Globus pallidus (tissue), 1 donor: ENCODE measurements at regions not wholly inside any gene's neighbourhood (a gene's known extent, or its start where the extent isn't known, plus 50 kb on each side); places are given as distances from the start of the nearest gene placed in this dataset.
A peak's percentile ranks its signal among the peaks of the same experiment; 100 is the strongest.

ENCODE experiments used
- DNase-seq: peaks from one replicate; pipeline ENCODE4 v3.0.0-alpha.2; 2015; ENCODE audit warnings: low spot score

DNA sequence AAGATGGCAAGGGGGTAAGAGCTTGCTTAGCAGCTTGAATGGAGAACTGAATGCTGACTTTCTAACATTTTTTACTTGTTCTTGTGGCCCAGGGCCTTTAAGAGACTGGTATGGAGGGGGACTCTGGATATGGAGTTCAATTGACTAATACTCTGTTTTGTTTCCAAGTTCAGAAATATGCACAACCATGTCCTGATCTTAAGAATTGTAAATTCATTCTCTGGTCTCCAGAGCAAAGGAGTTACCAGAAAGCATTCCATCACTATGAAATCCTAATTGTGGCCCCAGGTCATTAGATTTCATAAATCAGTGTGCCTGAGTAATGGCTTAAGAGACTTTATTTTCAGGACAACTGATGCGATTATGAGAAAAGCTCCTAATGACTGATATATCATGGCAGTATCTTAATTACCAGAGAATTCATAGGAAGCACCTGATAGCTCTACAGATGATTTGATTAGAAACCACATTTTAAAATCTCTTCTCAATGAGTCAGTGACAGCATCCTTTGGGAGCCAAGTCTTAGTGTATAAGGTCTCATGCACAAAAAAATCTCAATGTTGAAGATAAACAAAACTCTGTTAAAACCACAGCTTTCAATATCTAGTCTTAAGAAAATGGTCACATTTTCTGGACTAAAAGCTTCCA is 613.6 kb upstream of the KLF4 start:
- no peak for DNase-seq

DNA sequence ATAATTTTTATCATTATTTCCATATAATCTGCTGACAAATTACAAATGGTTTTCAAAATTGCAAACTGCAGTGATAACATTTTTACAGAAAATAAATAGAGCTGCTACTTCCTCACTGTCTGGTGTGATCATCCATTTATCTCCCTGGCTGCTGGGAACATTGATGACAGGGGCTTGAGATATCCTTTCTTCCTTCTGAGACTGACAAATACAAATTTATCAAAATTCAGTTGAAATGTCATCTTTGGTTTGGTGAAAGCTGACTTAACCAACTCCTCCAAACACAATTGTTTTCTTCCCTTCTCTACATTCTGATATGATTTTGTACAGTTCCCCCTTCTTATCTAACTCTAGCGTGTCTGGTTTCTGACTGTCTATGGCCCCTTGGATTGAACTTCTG is 611.8 kb upstream of the KLF4 start:
- DNase-seq = no peak

DNA sequence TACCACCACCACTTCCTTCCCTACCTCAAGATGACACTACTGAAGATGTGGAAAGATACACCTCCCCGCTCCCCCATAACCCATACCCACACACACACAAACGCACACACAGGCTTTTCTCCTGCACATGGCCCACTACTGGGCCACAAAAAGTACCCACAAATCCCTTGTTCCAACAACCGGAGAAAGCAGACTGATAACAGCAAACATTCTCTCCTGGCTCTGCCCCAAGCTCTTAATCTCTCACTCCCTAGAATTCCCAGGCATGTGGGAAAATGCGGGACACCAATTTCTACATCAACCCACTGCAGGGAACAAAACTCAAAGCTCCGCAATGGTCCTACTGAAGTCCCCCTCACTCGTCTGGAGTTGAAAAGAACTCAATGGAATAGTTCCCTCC is 611.0 kb upstream of the KLF4 start:
- DNase-seq = no peak

DNA sequence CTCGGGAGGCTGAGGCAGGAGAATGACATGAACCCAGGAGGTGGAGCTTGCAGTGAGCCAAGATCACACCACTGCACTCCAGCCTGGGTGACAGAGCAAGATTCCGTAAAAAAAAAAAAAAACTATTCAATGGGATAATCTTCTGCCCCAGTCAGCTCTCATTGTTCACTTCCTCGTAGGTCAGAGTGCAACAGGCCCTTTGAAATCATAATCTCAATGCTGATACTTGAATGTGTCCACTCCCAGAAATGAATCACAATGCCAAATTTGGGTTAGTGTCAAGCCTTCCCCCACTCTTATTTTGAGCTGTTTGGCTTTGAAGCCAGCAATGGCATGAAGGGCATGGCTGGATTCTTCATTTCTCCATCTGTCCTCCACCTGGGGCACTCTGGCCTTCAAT is 610.3 kb upstream of the KLF4 start:
- no peak for DNase-seq

DNA sequence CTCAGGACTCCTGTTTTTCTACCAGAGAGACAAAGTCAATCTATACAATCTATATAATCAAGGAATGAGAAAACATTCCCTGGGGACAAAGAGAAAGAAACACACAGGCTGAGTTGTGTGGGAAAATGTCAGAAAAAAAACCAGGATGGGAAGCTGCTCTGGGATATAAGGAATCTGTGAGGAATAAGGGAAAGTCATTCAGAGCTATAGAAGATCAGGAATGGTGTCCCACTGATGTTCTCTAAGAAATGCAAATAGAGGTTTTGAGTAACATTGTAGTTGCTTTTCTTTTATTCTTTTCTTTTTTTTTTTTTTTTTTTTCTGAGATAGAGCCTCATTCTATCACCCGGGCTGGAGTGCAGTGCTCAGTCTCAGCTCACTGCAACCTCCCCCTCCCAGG is 605.9 kb upstream of the KLF4 start:
- no peak for DNase-seq

DNA sequence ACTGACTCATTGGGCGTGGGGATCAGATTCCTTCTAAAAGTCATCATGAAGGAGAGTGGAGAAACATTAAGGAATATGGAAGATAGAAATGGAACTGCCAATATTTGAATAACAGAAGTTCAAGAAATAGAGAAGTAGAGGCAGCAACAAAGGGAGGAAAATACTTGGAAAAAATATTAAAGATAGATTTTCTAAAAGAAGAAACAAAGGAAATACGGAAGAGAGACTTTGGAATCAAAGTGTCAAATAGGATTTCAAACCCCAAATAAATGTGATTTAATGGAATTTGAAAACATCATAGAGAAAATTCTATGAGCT is 605.1 kb upstream of the KLF4 start:
- DNase-seq = no peak

DNA sequence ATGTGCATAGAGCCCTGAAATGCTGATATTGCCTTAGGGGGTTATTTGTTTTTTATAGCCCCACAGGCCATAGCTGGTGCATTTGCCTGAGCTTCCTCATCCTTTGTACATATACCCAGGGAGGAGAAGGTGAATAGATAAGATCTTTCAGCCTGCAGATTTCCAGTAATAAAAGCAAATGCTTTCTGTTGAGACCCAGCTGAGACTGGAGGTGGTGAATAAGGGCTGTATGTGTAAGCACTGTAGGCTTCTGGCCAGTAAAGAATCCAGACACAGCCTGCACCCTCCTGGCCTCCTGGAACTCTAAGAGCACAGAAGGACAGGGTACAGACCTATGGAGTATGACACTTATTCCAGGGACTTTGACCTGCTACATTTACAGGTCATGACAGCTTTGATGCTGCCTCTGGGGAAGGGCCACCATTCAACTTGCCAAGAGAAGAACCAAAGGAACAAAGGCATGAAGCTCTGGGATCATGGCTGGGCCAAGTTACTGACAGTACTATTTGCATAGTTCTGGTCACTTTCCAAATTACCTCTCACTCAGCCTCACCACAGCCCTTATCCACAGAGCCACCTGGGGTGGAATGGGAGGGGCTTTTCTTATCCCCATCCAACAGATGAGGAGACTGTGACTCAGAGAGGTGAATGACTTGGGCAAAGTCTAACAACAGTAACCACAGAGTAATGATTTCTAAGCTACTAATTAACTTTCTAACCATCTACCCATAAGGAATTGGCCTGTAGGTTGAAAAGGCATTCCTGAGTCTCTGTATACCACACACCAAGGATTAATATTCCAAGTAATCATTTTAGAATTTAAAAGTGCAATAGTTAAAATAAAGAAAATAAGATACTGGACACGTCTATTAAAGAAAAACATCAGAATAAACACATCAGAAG is 604.5 kb upstream of the KLF4 start:
- DNase-seq = no peak

DNA sequence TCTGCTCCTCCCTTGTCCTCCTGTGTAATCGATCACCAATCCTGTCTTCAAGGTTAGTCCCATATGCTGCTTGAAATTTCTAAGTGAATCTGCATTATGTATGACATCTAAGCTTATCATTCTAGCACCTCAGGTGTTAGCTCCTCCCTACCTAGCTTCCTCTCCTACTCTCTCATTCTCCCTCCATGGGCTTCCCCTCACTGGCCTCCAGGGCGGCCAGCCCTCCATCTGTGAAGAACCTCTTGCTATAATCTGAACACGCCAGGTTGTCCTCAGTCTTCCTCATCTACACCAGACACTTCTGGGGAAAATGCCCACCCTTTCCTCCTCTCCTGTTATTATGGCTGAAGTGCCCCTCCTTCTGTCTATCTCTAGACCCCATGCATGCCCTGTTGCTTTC is 599.3 kb upstream of the KLF4 start:
- no peak for DNase-seq

DNA sequence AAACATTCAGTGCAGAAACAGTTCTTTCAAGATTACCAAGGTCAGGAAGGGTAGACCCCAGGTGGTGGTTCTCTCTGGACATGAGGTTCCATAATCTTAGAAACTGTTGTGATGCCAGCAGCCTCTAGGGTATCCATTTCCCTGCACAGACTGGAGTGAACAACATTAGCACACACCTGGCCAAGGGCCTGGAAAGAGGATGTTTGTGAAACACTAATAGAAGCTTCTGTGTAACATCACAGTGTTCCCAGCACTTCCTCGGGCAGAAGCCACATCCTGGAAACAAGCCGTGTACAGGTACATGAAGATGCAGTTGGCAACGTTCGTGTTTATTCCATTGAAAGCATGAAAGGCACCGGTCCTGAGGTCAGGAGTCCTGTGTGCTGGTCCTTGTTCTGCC is 598.2 kb upstream of the KLF4 start:
- DNase-seq = no peak

DNA sequence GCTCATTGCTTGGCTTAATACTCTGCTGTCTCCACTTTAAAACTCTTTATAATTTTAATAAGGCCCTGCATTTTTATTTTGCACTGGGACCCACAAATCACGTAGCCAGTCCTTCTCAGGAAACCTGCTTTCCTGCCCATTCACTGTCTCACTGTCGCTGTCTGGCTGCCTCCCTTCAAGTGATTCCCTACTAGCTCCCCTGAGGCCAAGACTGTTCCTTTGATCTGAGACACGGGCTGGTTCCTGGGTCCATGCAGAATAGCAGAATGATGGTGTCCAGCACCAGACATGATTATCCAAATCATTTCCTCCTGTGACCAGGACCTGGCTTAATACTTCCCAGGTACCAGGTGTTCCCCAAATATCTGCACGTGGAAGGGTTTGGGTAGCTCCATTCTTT is 597.1 kb upstream of the KLF4 start:
- DNase-seq = no peak

DNA sequence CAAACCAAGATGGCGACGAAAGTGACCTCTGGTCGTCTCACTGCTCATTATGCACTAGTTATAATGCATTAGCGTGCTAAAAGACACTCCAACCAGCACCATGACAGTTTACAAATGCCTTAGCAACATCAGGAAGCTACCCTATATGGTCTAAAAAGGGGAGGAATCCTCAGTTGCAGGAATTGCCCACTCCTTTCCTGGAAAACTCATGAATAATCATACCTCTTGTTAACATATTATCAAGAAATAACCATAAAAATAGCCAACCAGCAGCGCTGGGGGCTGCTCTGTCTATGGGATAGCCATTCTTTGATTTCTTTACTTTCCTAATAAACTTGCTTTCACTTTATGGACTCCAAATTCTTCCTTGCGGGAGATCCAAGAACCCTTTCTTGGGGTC is 595.7 kb upstream of the KLF4 start:
- no peak for DNase-seq

DNA sequence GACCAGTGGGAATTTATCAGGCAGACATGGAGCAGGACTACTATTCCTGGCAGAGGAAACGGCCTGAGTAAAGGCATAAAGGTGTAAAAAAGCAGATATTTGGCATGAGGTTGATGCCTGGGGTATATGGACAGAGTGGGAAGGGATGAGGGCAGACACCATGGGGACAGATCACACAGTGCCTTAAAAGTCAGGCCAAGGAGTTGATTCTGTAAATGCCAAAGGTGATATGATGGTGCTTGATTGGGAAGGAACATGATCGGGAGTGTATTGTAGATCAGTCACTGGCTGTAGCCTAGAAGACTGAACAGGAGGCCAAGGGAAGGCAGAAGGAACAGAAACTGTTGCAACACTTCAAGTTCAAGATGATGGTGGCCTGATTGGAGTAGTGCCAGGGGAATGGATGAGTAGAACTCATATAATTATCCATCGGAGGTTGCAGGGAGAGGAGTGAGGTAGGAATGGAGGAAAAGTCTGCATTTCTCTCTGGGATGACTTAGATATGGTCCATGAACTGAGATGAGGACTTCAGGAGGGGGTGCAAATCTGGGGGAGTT is 594.3 kb upstream of the KLF4 start:
- peak; percentile 29 for DNase-seq

DNA sequence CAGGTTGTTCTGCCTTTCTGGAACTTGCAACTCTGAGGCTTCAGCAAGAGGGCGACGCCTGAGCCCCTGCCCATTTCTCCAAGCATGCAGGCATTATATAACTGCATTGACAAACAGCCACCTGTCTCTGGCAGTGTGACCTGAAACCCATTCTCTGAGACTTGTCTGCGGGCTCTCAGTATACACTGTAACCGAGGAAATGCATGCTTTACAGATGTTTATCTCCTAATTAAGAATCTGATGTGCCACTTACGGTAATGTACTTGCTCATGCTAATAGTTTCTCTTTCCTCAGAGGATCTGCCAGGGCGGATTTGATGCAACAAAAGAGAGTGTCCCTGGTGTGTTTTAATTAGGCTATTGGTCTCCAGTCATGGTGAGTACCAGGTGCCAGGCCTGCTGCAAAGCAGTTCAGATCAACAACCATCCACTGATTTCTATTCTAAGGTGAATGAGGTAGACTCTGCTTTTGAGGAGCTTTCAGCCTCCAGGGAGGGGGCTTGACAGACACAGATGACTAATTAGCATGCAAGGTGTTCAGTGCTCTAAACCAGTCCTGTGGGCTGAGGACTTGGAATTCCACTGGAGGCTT is 593.7 kb upstream of the KLF4 start:
- no peak for DNase-seq

DNA sequence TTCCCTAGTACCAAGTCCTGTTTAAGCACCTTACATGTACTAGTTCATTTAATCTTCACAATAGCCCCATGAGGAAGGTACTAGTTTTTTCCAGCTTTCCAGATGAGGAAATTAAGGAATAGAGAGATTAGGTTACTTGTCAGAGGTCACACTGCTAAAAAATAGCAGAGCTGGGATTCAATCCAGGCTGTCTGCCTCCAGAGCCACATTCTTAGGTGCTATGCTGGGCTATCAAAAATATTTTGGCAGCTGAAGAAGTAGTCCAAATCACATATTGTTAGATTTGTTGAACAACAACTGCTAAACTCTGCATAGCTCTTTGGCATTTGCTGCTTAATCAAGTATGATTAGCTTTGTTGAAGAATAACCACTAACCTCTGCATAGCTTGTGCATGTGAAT is 591.5 kb upstream of the KLF4 start:
- no peak for DNase-seq

DNA sequence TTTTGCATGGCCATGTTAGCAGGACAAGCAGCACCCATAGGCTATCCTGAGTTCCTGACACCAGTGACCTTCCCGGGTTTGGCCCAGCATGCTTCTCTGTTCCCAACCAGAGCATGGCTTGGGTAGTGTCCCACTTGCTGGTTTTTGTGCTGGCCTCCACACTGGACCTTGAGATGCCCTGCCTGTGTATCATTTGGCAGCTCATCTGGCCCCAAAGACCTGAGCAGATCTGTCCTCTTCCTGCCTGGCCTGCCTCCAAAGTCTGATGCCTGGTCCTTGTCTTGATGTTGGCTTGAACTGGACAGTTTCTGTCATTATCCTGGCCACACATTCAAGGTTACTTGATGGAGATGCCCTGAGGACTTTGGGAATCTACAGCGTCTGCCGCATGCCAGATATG is 590.7 kb upstream of the KLF4 start:
- DNase-seq = no peak

DNA sequence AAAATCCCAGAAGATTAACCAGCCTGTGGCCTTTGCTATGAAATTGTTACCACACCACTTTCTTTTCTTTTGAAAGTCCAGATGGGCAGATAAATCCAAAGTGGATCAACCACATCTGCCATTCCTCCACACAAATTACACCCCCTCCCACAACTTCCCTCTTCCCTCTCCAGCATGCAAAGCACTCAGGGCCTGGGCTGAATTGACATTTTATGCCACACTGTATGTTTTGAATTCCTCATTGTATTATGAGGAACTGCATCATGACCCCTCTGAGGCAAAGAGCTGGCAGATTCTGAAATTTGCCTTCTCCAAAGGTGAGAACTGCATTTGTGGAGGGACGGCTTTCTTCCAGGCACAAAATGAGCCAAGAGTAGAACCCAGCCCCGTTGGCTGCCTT is 589.2 kb upstream of the KLF4 start:
- DNase-seq = no peak

DNA sequence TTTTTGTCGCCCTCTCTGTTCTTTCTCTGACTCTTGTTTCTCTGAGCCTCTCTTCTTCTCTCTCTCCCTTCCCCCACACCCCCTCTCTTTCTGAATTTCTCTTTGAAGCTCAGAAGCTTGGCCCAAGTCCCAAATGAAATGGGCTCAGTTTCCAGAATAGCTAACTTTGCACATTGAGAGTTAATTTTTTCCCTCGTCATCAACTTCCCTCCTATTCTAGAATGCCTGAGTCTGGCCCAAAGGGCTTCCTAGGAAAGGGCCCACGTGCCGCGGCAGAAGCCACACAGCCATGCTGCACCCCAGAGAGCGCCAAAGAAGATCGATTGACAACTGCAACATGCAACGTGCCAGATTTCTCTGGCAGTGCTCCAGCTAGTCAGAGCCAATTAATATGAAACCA is 588.8 kb upstream of the KLF4 start:
- DNase-seq = no peak

DNA sequence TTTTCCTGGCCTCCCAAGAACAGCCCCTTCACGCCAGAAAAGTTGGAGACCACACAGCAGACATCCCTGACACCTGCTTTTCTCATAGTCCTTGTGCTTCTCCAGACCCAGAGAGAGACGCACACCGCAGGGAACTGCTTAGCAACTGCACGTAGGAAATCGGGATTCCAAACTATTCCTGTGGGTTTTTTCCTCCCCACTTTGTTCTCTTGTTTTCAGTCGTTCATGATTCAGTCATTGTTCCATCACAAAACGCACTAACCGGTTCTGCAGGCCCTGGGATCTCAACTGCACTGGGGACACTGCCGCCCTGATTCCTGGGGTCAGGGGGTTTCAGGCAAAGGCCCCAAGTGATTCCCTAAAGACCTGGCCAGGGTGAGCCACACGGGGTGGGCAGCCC is 588.0 kb upstream of the KLF4 start:
- DNase-seq = no peak

DNA sequence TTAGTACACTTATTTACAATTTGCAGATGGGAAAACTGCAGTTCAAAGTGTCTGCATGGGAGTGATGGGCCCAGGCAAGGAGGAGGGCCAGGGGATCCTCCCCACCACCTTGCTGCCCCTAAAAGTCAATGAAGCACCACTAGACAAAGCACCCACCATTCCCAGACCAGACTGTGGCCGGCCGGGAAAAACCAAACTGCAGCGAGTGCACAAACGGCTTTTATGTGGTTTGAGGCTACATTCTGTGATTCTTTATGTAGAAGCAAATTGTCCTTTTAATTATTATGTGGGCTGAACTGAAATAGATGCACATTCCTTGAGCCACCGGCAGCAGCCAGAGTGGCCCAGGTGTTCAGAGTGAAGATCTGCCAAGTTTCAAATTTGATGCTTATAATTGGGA is 585.3 kb upstream of the KLF4 start:
- DNase-seq = no peak

DNA sequence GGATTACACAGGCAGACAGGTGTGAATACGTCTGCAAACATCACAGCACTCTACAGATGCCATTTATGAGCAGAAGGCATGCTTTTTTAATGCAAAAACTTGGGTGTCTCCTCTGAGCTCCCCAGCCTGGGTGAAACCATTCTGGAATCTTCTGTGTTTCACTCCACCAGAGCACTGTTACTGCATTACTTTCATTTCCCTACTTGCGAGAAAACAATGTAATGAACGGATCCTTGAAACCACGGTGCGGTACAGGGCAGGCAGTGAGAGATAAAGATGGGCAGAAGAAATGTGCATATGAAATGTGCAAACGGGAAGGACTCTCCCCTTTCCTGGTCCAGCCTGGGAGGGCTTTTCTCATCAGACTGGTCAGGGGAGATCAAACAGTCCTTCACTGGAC is 584.3 kb upstream of the KLF4 start:
- no peak for DNase-seq

DNA sequence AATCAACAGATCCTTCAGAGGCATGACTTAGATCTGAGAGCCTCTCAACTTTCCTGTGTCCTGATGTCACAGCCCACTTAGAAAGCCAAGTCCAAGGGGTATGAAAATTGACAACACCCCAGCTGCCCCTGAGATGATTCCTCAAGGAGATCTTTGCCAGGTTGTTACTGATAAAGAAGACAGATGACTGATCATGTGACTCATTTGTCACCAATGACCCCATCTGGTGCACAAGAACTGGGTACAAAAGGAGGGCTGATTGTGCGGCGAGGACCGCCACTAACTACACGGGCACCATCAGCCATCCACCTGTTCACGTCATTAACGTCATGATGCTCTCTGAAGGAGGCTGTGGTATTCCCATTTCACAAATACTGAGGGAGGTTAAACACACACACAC is 583.2 kb upstream of the KLF4 start:
- DNase-seq = no peak

DNA sequence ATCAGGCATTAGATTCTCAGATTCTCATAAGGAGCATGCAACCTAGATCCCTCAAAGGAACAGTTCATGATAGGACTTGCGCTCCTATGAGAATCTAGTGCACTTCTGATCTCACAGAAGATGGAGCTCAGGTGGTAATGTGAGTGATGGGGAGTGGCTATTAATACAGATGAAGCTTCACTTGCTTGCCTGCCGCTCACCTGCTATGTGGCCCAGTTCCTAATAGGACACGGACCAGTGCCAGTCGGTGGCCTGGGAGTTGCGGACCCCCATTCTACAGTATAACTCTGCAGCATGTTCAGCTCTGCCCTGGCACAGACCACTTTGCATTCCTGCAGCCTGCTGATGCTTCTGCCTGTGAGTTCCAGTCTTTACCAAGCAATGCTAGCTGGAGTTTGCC is 581.3 kb upstream of the KLF4 start:
- no peak for DNase-seq

DNA sequence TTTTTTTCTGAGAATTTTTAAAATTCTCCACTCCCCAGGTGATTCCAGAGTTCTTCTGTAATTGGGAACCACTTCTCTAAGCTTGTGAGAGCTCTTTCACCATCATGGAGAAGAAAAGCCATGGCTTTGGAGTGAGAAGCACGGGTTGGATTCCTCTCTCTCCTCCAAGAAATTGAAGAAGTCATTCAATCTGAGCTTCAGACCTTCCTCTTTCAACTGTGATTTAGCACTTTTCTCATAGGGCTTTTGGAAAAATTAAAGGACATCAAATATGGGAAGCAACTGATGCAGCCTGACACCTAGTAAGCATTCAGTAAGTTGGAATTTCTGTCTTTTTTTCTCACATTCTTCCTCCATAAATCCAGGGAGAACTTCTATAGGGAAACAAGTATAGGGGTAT is 580.4 kb upstream of the KLF4 start:
- no peak for DNase-seq
